Neutrophil (primary cell): ENCODE measurements at regions not wholly inside any gene's neighbourhood (a gene's known extent, or its start where the extent isn't known, plus 50 kb on each side); places are given as distances from the start of the nearest gene placed in this dataset.

Source experiments
- H3K27ac ChIP-seq: fragments of 200-600 bp; sonication (generic); 2 replicates; pipeline ENCODE4 v1.5.1; 2016; ENCODE audit warnings: mild to moderate bottlenecking, moderate library complexity
- H3K27me3 ChIP-seq: fragments of 200-600 bp; sonication (generic); 2 replicates; pipeline ENCODE4 v1.6.0; 2016; ENCODE audit warnings: mild to moderate bottlenecking
- H3K36me3 ChIP-seq: fragments of 200-600 bp; sonication (generic); 2 replicates; pipeline ENCODE4 v1.5.1; 2017
- H3K4me1 ChIP-seq, 2 experiments: fragments of 200-600 bp in 1 of 2; sonication (generic) in 1 of 2; 1 replicate in 1 of 2; 2 replicates in 1 of 2; pipeline versions ENCODE4 v1.5.1 to v1.6.1; 2013 to 2016; ENCODE audit warnings: low read depth in 1 of 2, low read length in 1 of 2, mild to moderate bottlenecking in 1 of 2, moderate library complexity in 1 of 2; ENCODE audit not compliant: control insufficient read depth in 1 of 2, insufficient read depth in 1 of 2
- H3K4me3 ChIP-seq, 2 experiments: fragments of 200-600 bp in 1 of 2; sonication (generic) in 1 of 2; 1 replicate in 1 of 2; 2 replicates in 1 of 2; pipeline ENCODE4 v1.5.1; 2013 to 2016; ENCODE audit warnings: low read depth in 1 of 2, low read length in 1 of 2, mild to moderate bottlenecking in 1 of 2, moderate library complexity in 1 of 2
- H3K9me3 ChIP-seq: fragments of 200-600 bp; sonication (generic); 2 replicates; pipeline ENCODE4 v1.5.1; 2016
- CTCF ChIP-seq: fragments of 200-600 bp; sonication (generic); IDR thresholded peaks from 2 replicates; pipeline ENCODE4 v1.5.1; 2016; ENCODE audit warnings: antibody characterized with exemption

DNA sequence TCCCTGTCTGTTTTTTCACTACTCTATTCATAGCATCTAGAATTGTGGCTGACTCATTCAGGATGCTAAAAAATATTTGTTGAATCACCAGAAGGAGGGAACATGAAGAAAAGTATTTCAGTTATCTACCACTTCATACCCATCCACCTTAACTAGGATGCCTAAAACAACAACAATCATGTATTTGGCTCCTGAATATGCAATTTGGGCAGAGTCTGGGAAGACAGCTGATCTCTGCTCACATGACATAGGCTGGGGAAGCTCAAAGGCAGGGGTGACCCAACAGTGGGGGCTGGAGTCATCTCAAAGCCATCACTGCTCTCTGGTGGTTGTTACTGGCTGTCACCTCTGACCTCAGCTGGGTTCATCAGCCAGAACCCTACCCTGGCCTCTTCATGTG, 80.1 kb upstream of the RPL38 start:
- H3K36me3 ChIP-seq, result no peaks in the 10 kb centered on the region
- H3K4me3 ChIP-seq, result no peak overlapping the region
- H3K9me3 ChIP-seq, result no peaks in the 10 kb centered on the region
- no peaks in the 10 kb centered on the region for H3K4me1 ChIP-seq
- TF ChIP-seq CTCF, result no peak
- peaks cover 40% of the 10 kb centered on the region for H3K27me3 ChIP-seq
- no peak overlapping the region for H3K27ac ChIP-seq

GRCh38 chr17:74123866-74124444, 79.5 kb upstream of the RPL38 start:
- no peak overlapping the region for H3K4me3 ChIP-seq
- no peak overlapping the region for H3K27ac ChIP-seq
- peaks cover 40% of the 10 kb centered on the region for H3K27me3 ChIP-seq
- no peaks in the 10 kb centered on the region for H3K36me3 ChIP-seq
- no peak for TF ChIP-seq CTCF
- no peaks in the 10 kb centered on the region for H3K9me3 ChIP-seq
- H3K4me1 ChIP-seq, result no peaks in the 10 kb centered on the region

DNA sequence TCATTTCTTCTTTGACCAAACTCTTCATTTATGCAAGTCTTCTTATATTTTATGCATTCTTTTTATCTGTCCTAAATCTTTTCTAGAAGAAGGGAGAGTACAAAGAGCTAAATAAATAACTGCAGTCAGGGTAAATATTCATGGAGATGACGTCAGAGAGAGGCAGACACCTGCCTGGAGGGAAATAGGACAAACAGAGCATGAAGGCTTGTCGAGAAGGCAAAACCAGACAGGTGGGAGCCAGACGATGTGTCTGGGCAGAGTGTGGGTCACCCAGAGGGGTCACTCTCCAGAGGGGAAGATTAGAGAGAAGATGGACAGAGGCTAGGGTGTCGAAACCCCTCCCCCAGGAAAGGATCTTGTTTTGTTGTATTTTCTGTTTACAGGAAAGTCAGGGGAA, 78.3 kb upstream of the RPL38 start:
- Histone ChIP-seq H3K27me3 (peaks cover 28% of the 10 kb centered on the region), H3K27ac (no peak overlapping the region), H3K4me3 (no peak overlapping the region), H3K4me1 (no peaks in the 10 kb centered on the region), H3K36me3 (no peaks in the 10 kb centered on the region), H3K9me3 (no peaks in the 10 kb centered on the region)
- TF ChIP-seq CTCF, result no peak

GRCh38 chr17:74126179-74126900, 77.1 kb upstream of the RPL38 start:
- Histone ChIP-seq H3K9me3 (no peaks in the 10 kb centered on the region), H3K4me3 (no peak overlapping the region)
- TF ChIP-seq CTCF, result no peak

DNA sequence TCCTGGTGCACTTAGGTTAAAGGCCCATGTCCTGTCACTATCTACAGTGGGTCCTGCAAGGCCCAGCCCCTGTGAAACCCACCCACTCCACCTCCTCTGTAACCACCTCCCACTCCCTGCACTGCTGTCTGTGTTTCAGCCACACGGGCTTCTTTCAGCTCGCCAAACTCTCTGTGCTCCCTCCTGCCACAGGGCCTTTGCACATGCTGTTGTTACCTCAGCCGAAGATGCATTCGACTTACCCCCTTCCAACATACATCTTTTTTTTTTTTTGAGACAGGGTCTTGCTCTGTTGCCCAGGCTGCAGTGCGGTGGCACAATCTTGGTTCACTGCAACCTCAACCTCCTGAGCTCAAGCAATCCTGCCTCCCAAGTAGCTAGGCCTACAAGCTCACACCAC, 76.5 kb upstream of the RPL38 start:
- Histone ChIP-seq H3K36me3 (no peaks in the 10 kb centered on the region), H3K27me3 (peaks cover 37% of the 10 kb centered on the region), H3K4me1 (no peaks in the 10 kb centered on the region), H3K27ac (no peak overlapping the region), H3K9me3 (no peaks in the 10 kb centered on the region), H3K4me3 (no peak overlapping the region)
- no peak for TF ChIP-seq CTCF

More at GRCh38 chr17:74126179-74126900, 77.1 kb upstream of the RPL38 start:
- Histone ChIP-seq H3K36me3 (no peaks in the 10 kb centered on the region), H3K4me1 (no peaks in the 10 kb centered on the region), H3K27me3 (peaks cover 31% of the 10 kb centered on the region), H3K27ac (no peak overlapping the region)
